HUES48 (cell line): ENCODE measurements at regions not wholly inside any gene's neighbourhood (a gene's known extent, or its start where the extent isn't known, plus 50 kb on each side); places are given as distances from the start of the nearest gene placed in this dataset.

Experiments
- H3K27ac ChIP-seq: one replicate; pipeline ENCODE4 v1.7.0; 2013; ENCODE audit warnings: low read depth, low read length, inconsistent platforms
- H3K27me3 ChIP-seq: 2 replicates; pipeline ENCODE4 v1.6.1; 2013; ENCODE audit warnings: mild to moderate bottlenecking, low read length; ENCODE audit not compliant: control insufficient read depth, insufficient read depth
- H3K36me3 ChIP-seq: 2 replicates; pipeline ENCODE4 v1.6.1; 2013; ENCODE audit warnings: low read length; ENCODE audit not compliant: control insufficient read depth, insufficient read depth
- H3K4me1 ChIP-seq: 2 replicates; pipeline ENCODE4 v1.6.1; 2013; ENCODE audit warnings: mild to moderate bottlenecking, low read length; ENCODE audit not compliant: control insufficient read depth, insufficient read depth
- H3K4me3 ChIP-seq: 2 replicates; pipeline ENCODE4 v1.5.1; 2013; ENCODE audit warnings: mild to moderate bottlenecking, low read depth, low read length
- H3K9ac ChIP-seq: 2 replicates; pipeline ENCODE4 v1.6.1; 2013; ENCODE audit warnings: mild to moderate bottlenecking, low read depth, low read length, moderate library complexity
- H3K9me3 ChIP-seq: 2 replicates; pipeline ENCODE4 v1.6.1; 2013; ENCODE audit warnings: low read length; ENCODE audit not compliant: control insufficient read depth, insufficient read depth

DNA sequence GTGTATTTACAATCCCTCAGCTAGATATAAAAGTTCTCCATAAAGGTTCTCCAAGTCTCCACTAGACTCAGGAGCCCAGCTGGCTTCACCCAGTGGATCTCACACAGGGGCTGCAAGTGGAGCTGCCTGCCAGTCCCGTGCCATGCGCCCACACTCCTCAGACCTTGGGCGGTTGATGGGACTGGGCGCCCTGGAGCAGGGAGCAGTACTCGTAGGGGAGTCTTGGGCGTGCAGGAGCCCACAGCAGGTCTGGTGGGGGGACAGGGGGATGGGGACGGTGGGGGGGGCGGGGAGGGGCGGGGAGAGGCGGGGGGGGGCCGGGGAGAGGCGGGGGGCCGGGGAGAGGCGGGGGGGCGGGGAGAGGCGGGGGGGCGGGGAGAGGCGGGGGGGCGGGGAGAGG is 54.7 kb upstream of the RND3 start:
- Histone ChIP-seq H3K9me3 (peaks cover 4% of the 10 kb centered on the region), H3K27ac (no peak overlapping the region), H3K4me1 (no peaks in the 10 kb centered on the region), H3K36me3 (no peaks in the 10 kb centered on the region), H3K4me3 (no peak overlapping the region), H3K9ac (no peak overlapping the region), H3K27me3 (no peaks in the 10 kb centered on the region)

DNA sequence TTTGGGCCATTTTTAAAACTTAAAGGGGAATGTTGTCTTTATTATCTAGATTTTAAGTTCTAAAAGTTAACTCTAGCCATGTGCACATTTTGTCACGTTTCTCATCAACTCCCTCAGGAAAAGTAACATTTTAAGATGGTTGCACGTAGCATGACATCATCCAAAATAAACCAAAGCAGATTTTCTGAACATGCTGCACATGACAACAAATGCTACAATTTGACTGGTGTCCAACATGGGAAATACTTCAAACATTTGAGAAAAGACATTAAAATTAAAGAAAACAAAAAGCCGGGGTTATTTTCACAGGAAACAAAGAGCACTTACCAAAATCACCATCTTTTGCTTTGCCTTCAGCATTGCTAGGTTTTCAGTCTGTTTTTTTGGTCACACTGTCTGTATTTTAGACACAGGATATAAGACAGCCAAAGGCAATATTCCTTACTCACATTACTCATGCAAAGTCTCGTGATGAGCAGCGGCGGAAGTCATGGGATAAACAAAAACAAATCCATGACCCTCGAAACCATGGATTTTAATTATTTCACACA is 51.3 kb upstream of the RND3 start:
- Histone ChIP-seq H3K9ac (no peak overlapping the region), H3K4me1 (no peaks in the 10 kb centered on the region)

More for the DNA sequence above, 51.3 kb upstream of the RND3 start:
- Histone ChIP-seq H3K27me3 (no peaks in the 10 kb centered on the region), H3K36me3 (no peaks in the 10 kb centered on the region), H3K27ac (no peak overlapping the region), H3K9me3 (peaks cover 14% of the 10 kb centered on the region), H3K4me3 (no peak overlapping the region)
